HFFc6 (cell line): ENCODE measurements at regions not wholly inside any gene's neighbourhood (a gene's known extent, or its start where the extent isn't known, plus 50 kb on each side); places are given as distances from the start of the nearest gene placed in this dataset.
"Not testable (repeated sequence)": the region's sequence is repeated elsewhere in the genome, so short reads cannot be mapped to it uniquely, and the experiment has no call there.

Experiments used
- DNase-seq: peaks from one replicate; pipeline ENCODE4 v3.0.0-alpha.2; 2018
- H3K27ac Mint-ChIP-seq: 2 replicates; pipeline ENCODE4 v1.8.0; 2020; ENCODE audit warnings: mild to moderate bottlenecking, mixed read lengths
- H3K27me3 Mint-ChIP-seq: 2 replicates; pipeline ENCODE4 v1.8.0; 2021; ENCODE audit warnings: mild to moderate bottlenecking, moderate library complexity, mixed read lengths; ENCODE audit not compliant: insufficient read depth
- H3K36me3 Mint-ChIP-seq: 2 replicates; pipeline ENCODE4 v1.8.0; 2021; ENCODE audit warnings: low read depth, mixed read lengths
- H3K4me1 Mint-ChIP-seq: 2 replicates; pipeline ENCODE4 v1.8.0; 2020; ENCODE audit warnings: low read depth, mixed read lengths
- H3K4me3 Mint-ChIP-seq: 2 replicates; pipeline ENCODE4 v1.8.0; 2020; ENCODE audit warnings: mild to moderate bottlenecking, moderate library complexity, mixed read lengths
- H3K9me3 Mint-ChIP-seq: 2 replicates; pipeline ENCODE4 v1.8.0; 2020; ENCODE audit warnings: mild to moderate bottlenecking, mixed read lengths
- TF ChIP-seq, protein P1 (sequence below): fragments of 200-600 bp; sonication (generic); IDR thresholded peaks from 2 replicates; pipeline ENCODE4 v1.5.0; 2021; ENCODE audit warnings: antibody characterized with exemption, mild to moderate bottlenecking

DNA sequence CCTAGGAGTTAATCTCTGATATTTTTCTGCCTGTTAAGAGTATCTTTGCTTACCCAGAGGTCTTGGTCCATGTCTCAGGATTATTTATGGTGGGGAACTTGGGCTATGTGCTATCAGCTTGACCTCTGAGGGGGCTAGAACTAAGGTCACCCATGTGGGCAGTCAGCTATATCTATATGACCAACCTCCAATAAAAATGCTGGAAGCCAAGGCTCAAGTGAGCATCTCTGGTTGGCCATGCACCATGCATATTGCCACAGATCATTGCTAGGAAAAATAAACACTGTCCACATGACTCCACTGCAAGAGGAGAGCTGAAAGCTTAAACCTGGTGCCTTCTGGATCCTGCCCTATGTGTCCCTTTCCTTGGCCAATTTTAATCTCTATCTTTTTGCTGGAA is 196.5 kb upstream of the SLC7A11 start:
- Mint-ChIP-seq H3K4me3 (no peak overlapping the region), H3K36me3 (peaks cover 7% of the 10 kb centered on the region; the same call in 1 of the 2 replicates), H3K4me1 (peaks cover 9% of the 10 kb centered on the region), H3K9me3 (peaks cover 13% of the 10 kb centered on the region; the same call in 1 of the 2 replicates), H3K27me3 (peaks cover 2% of the 10 kb centered on the region; the same call in 1 of the 2 replicates), H3K27ac (no peak overlapping the region)
- TF ChIP-seq, protein P1, sequence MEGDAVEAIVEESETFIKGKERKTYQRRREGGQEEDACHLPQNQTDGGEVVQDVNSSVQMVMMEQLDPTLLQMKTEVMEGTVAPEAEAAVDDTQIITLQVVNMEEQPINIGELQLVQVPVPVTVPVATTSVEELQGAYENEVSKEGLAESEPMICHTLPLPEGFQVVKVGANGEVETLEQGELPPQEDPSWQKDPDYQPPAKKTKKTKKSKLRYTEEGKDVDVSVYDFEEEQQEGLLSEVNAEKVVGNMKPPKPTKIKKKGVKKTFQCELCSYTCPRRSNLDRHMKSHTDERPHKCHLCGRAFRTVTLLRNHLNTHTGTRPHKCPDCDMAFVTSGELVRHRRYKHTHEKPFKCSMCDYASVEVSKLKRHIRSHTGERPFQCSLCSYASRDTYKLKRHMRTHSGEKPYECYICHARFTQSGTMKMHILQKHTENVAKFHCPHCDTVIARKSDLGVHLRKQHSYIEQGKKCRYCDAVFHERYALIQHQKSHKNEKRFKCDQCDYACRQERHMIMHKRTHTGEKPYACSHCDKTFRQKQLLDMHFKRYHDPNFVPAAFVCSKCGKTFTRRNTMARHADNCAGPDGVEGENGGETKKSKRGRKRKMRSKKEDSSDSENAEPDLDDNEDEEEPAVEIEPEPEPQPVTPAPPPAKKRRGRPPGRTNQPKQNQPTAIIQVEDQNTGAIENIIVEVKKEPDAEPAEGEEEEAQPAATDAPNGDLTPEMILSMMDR = no peak
- DNase-seq = no peak

DNA sequence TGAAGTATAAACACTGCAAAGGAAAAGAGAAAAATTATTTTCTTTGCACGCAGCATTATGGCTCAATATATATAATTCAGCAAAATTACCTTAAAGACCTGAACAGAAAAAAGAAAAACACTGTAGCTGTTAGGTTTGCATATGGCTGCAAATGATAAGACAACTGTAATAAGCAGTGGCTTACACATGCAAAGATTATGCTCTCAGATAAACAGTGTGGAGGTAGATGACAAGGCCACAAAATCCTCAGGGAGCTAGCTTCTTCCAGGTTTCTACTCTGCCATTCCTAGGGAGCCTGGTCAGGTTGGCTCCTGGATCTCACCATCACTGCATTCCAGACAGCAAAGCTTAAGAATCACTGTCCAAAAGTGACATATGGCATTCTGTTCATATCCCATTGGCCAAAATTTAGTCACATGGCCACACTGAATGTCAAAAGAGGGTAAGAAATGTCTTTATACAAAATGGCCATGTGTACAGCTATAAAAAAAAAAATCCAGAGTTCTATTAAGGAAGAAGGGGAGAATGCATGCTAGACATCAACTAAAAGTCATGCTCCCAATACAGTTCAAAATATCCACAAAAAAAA is 195.2 kb upstream of the SLC7A11 start:
- DNase-seq = no peak
- Mint-ChIP-seq H3K27ac (no peak overlapping the region), H3K36me3 (peaks cover 13% of the 10 kb centered on the region; the same call in 1 of the 2 replicates), H3K9me3 (peaks cover 19% of the 10 kb centered on the region), H3K4me1 (peaks cover 9% of the 10 kb centered on the region), H3K4me3 (no peak overlapping the region), H3K27me3 (peaks cover 2% of the 10 kb centered on the region; the same call in 1 of the 2 replicates)
- TF ChIP-seq, protein P1 = no peak

DNA sequence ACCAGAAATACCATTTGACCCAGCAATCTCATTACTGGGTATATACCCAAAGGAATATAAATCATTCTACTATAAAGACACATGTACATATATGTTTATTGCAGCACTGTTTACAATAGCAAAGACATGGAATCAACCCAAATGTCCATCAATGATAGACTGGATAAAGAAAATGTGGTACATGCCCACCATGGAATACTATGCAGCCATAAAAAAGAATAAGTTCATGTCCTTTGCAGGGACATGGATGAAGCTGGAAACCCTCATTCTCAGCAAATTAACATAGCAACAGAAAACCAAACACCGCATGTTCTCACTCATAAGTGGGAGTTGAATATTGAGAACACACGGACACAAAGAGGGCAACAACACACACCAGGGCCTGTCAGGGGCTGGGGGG is 193.6 kb upstream of the SLC7A11 start:
- not testable (repeated sequence) for H3K27ac Mint-ChIP-seq, H3K27me3 Mint-ChIP-seq, DNase-seq, H3K4me1 Mint-ChIP-seq, H3K4me3 Mint-ChIP-seq
- peaks cover 13% of the 10 kb centered on the region; the same call in 1 of the 2 replicates for H3K36me3 Mint-ChIP-seq
- peaks cover 19% of the 10 kb centered on the region for H3K9me3 Mint-ChIP-seq

DNA sequence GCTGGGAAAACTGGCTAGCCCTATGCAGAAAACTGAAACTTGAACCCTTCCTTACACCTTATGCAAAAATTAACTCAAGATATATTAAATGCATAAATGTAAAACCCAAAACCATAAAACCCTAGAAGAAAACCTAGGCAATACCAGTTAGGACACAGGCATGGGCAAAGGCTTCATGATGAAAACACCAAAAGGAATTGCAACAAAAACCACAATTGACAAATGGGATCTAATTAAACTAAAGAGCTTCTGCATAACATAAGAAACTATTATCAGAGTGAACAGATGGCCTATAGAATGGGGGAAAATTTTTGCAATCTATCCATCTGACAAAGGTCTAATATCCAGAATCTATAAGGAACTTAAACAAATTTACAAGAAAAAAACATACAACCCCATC is 192.9 kb upstream of the SLC7A11 start:
- H3K36me3 Mint-ChIP-seq = peaks cover 13% of the 10 kb centered on the region; the same call in 1 of the 2 replicates
- H3K4me3 Mint-ChIP-seq, H3K4me1 Mint-ChIP-seq, H3K27ac Mint-ChIP-seq, DNase-seq, H3K27me3 Mint-ChIP-seq: not testable (repeated sequence)
- H3K9me3 Mint-ChIP-seq = peaks cover 19% of the 10 kb centered on the region

DNA sequence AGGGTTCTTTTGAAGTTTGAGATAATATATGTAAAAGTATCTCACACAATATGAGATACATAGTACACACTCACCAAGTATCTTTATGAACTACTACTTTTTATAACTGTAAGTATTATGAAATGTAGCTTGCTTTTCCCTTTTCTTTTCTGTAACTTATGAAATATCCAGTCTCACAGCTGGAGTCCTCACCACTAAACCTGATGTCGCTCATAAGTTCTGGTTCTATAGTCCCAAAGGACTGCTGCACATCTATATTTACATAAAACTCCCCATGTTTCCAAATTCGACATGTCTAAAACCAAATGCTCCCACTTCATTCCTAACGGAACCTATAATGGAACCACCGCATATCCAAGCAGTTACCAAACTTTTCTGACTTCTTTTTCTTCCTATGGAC is 186.5 kb upstream of the SLC7A11 start:
- Mint-ChIP-seq H3K4me1 (no peaks in the 10 kb centered on the region), H3K9me3 (peaks cover 6% of the 10 kb centered on the region), H3K4me3 (no peak overlapping the region), H3K27ac (no peak overlapping the region), H3K36me3 (peaks cover 6% of the 10 kb centered on the region; the same call in 1 of the 2 replicates), H3K27me3 (peaks cover 2% of the 10 kb centered on the region; the same call in 1 of the 2 replicates)
- TF ChIP-seq, protein P1 = no peak
- no peak for DNase-seq

- Mint-ChIP-seq H3K9me3 (no peaks in the 10 kb centered on the region), H3K4me1 (no peaks in the 10 kb centered on the region), H3K4me3 (no peak overlapping the region), H3K27me3 (peaks cover 2% of the 10 kb centered on the region; the same call in 1 of the 2 replicates), H3K36me3 (no peaks in the 10 kb centered on the region), H3K27ac (no peak overlapping the region)
- no peak for DNase-seq
- TF ChIP-seq, protein P1 = no peak
Observed at GRCh38 chr4:138426786-138427185, 184.6 kb upstream of the SLC7A11 start.
